Colonic mucosa (tissue), 4 donors: ENCODE measurements at regions not wholly inside any gene's neighbourhood (a gene's known extent, or its start where the extent isn't known, plus 50 kb on each side); places are given as distances from the start of the nearest gene placed in this dataset.

ENCODE experiments used
- DNase-seq: peaks from one replicate; pipeline ENCODE4 v3.0.0-alpha.2; 2020
- H3K27ac ChIP-seq: fragments of 200-600 bp; one replicate; pipeline ENCODE4 v1.8.0; 2021
- H3K27me3 ChIP-seq: fragments of 200-600 bp; one replicate; pipeline ENCODE4 v1.8.0; 2021
- H3K36me3 ChIP-seq: fragments of 200-600 bp; one replicate; pipeline ENCODE4 v1.8.0; 2021
- H3K4me1 ChIP-seq: fragments of 200-600 bp; one replicate; pipeline ENCODE4 v1.8.0; 2021; ENCODE audit warnings: mild to moderate bottlenecking
- H3K4me3 ChIP-seq: fragments of 200-600 bp; one replicate; pipeline ENCODE4 v1.8.0; 2021
- H3K9ac ChIP-seq, 2 donors: one replicate each; pipeline ENCODE4 v1.7.0; 2013; ENCODE audit warnings: control low read depth in 2 of 2, low read depth in 2 of 2, low read length in 2 of 2
- H3K9me3 ChIP-seq: fragments of 200-600 bp; one replicate; pipeline ENCODE4 v1.8.0; 2021
- CTCF ChIP-seq: fragments of 200-600 bp; IDR thresholded peaks from one replicate; pipeline ENCODE4 v1.8.0; 2022; ENCODE audit warnings: antibody characterized with exemption, mild to moderate bottlenecking
- intact Hi-C: fragments of 100-400 bp; cut with DNase I; formaldehyde crosslinking; loops from one replicate; pipeline ENCODE4 v1.14.1; 2022
- donor health status: healthy.
- donor health status: DM: no; HTN: no; CAD: no.
- donor health status: DM: no; HTN: no; CAD: no.

DNA sequence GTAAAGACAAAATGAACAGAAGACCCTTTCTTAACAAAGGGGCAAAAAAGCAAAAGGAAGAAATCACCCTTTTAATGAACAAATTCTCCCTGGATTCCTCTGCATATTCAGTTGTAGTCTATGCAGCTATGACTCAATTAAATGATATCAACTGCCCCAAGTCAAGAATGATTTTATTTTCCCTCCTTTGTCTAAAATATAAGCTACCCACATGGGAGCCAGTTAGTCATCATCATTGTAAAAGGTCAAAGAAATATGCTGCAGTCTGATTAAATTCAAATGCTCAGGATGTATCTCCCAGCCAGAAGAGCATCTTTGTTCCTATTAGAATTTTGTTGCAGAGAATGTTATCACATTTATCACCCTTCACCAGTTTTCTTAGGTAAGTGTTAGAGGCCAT lies 84.0 kb downstream of the SST start:
- no peak overlapping the region for H3K27ac ChIP-seq
- intact Hi-C loops = no loop called here
- H3K4me1 ChIP-seq = no peaks in the 10 kb centered on the region
- no peak overlapping the region for H3K9ac ChIP-seq
- TF ChIP-seq CTCF = no peak
- H3K27me3 ChIP-seq = no peaks in the 10 kb centered on the region
- H3K9me3 ChIP-seq = no peaks in the 10 kb centered on the region
- DNase-seq = no peak
- H3K4me3 ChIP-seq = no peak overlapping the region
- H3K36me3 ChIP-seq = no peaks in the 10 kb centered on the region

- TF ChIP-seq CTCF = no peak
- Histone ChIP-seq H3K27me3 (no peaks in the 10 kb centered on the region), H3K4me3 (no peak overlapping the region), H3K36me3 (no peaks in the 10 kb centered on the region), H3K4me1 (no peaks in the 10 kb centered on the region), H3K27ac (no peak overlapping the region), H3K9ac (no peak overlapping the region), H3K9me3 (no peaks in the 10 kb centered on the region)
- intact Hi-C loops = no loop called here
- no peak for DNase-seq
Measured at GRCh38 chr3:187572441-187572840, 97.8 kb downstream of the SST start.

- no peaks in the 10 kb centered on the region for H3K4me1 ChIP-seq
- H3K27me3 ChIP-seq = no peaks in the 10 kb centered on the region
- intact Hi-C loops = no loop called here
- H3K4me3 ChIP-seq = no peak overlapping the region
- H3K9me3 ChIP-seq = no peaks in the 10 kb centered on the region
- no peak for DNase-seq
- no peak for TF ChIP-seq CTCF
- H3K27ac ChIP-seq = no peak overlapping the region
- H3K36me3 ChIP-seq = no peaks in the 10 kb centered on the region
- no peak overlapping the region for H3K9ac ChIP-seq
Measured at GRCh38 chr3:187571701-187572100, 98.5 kb downstream of the SST start.

GRCh38 chr3:187570776-187571175 lies 99.4 kb downstream of the SST start:
- TF ChIP-seq CTCF = no peak
- Histone ChIP-seq H3K27me3 (no peaks in the 10 kb centered on the region), H3K36me3 (no peaks in the 10 kb centered on the region), H3K27ac (no peak overlapping the region), H3K9me3 (no peaks in the 10 kb centered on the region), H3K4me3 (no peak overlapping the region), H3K9ac (no peak overlapping the region), H3K4me1 (no peaks in the 10 kb centered on the region)
- no peak for DNase-seq
- intact Hi-C loops = no loop called here

GRCh38 chr3:187568171-187568570 lies 102.0 kb downstream of the SST start:
- H3K27me3 ChIP-seq = no peaks in the 10 kb centered on the region
- intact Hi-C loops = no loop called here
- H3K4me3 ChIP-seq = no peak overlapping the region
- H3K9ac ChIP-seq = no peak overlapping the region
- TF ChIP-seq CTCF = no peak
- no peaks in the 10 kb centered on the region for H3K4me1 ChIP-seq
- no peak for DNase-seq
- no peaks in the 10 kb centered on the region for H3K9me3 ChIP-seq
- no peaks in the 10 kb centered on the region for H3K36me3 ChIP-seq
- H3K27ac ChIP-seq = no peak overlapping the region

- Histone ChIP-seq H3K27ac (no peak overlapping the region), H3K4me1 (no peaks in the 10 kb centered on the region), H3K4me3 (no peak overlapping the region), H3K9ac (no peak overlapping the region), H3K36me3 (no peaks in the 10 kb centered on the region), H3K9me3 (no peaks in the 10 kb centered on the region), H3K27me3 (no peaks in the 10 kb centered on the region)
- intact Hi-C loops = no loop called here
- no peak for DNase-seq
- TF ChIP-seq CTCF = no peak
Measured at GRCh38 chr3:187567661-187568121, 102.5 kb downstream of the SST start.
